PFSK-1 (cell line): ENCODE measurements at regions not wholly inside any gene's neighbourhood (a gene's known extent, or its start where the extent isn't known, plus 50 kb on each side); places are given as distances from the start of the nearest gene placed in this dataset.

Experiments used
- FOXP2 ChIP-seq: optimal IDR thresholded peaks from 2 replicates; pipeline ENCODE3; 2011; ENCODE audit warnings: borderline replicate concordance, control low read depth, inconsistent platforms; ENCODE audit not compliant: insufficient read depth; ENCODE audit errors: extremely low read length, extremely low read depth
- POLR2AphosphoS5 ChIP-seq: IDR thresholded peaks from 2 replicates; pipeline ENCODE4 v1.6.1; 2012; ENCODE audit warnings: low read depth, mild to moderate bottlenecking, control low read depth, low read length, moderate library complexity
- REST ChIP-seq, 2 experiments: IDR thresholded peaks; 2 replicates each; pipeline versions ENCODE4 v1.6.1 to v1.8.0; 2011 to 2012; ENCODE audit warnings: low read depth in 2 of 2, low read length in 2 of 2, control low read depth in 1 of 2, inconsistent platforms in 1 of 2, mild to moderate bottlenecking in 1 of 2, moderate library complexity in 1 of 2; ENCODE audit not compliant: insufficient read depth in 1 of 2
- SIN3A ChIP-seq: IDR thresholded peaks from 2 replicates; pipeline ENCODE4 v1.6.1; 2012; ENCODE audit warnings: mild to moderate bottlenecking, low read length, moderate library complexity, borderline replicate concordance; ENCODE audit not compliant: insufficient read depth
- TAF1 ChIP-seq: IDR thresholded peaks from 2 replicates; pipeline ENCODE4 v1.6.1; 2012; ENCODE audit warnings: low read length, control low read depth, borderline replicate concordance; ENCODE audit not compliant: insufficient read depth

DNA sequence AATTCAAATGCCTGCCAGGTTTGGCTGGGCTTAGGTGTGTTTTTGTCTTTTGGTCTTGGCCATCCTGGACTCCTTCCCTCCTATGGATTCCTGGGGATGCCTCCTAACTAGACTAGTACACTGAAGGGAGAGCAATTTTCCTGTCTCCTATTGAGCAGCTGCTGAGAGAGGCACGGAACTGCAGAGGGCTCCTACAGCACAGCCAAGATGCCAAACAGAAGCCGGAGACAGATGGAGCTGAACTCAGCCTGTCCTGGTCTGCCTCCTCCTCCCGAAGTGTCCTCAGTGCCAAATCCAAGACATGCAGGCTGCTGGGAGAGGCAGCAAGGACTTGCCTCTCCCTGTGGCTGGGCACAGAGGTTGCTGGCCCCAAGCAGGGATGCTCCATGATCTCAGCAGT is 256.6 kb upstream of the PROK2 start:
- TF ChIP-seq POLR2AphosphoS5 (no peak), REST (IDR thresholded peaks at IDR 0.05; ENCODE audit: insufficient read depth in 1 of 2, low read depth in 2 of 2, low read length in 2 of 2) (no peak), TAF1 (no peak), SIN3A (no peak), FOXP2 (no peak)

DNA sequence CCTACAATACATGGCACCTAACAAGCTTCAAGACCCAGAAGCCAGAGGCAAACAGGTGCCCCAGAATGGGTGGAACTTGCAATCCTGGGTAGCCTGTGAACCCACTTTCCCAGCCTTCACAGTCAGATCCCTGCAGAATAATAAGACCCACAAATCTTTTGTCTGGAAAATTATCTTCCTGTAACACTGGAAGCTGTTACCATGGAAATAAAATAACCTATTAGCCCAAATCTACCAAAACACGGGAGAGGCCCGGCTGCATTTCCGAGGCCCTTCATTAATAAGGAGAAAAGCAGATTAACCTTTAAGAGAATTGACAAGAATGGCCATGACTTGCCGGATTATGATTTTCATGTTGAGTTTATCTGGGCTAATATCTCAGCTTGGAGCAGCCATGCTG is 256.1 kb upstream of the PROK2 start:
- TF ChIP-seq REST (IDR thresholded peaks at IDR 0.05; ENCODE audit: insufficient read depth in 1 of 2, low read depth in 2 of 2, low read length in 2 of 2) = no peak
- no peak for TF ChIP-seq TAF1
- no peak for TF ChIP-seq SIN3A
- no peak for TF ChIP-seq POLR2AphosphoS5
- no peak for TF ChIP-seq FOXP2

GRCh38 chr3:72039677-72040076 is 254.7 kb upstream of the PROK2 start:
- no peak for TF ChIP-seq POLR2AphosphoS5
- TF ChIP-seq REST (IDR thresholded peaks at IDR 0.05; ENCODE audit: insufficient read depth in 1 of 2, low read depth in 2 of 2, low read length in 2 of 2) = no peak
- no peak for TF ChIP-seq SIN3A
- TF ChIP-seq FOXP2 = no peak
- no peak for TF ChIP-seq TAF1

- no peak for TF ChIP-seq FOXP2
- TF ChIP-seq REST (IDR thresholded peaks at IDR 0.05; ENCODE audit: insufficient read depth in 1 of 2, low read depth in 2 of 2, low read length in 2 of 2) = no peak
- no peak for TF ChIP-seq SIN3A
- no peak for TF ChIP-seq TAF1
- no peak for TF ChIP-seq POLR2AphosphoS5
These were observed 252.0 kb upstream of the PROK2 start for GRCh38 chr3:72036899-72037298.

- no peak for TF ChIP-seq FOXP2
- TF ChIP-seq REST (IDR thresholded peaks at IDR 0.05; ENCODE audit: insufficient read depth in 1 of 2, low read depth in 2 of 2, low read length in 2 of 2) = no peak
- TF ChIP-seq TAF1 = no peak
These were observed 250.7 kb upstream of the PROK2 start for GRCh38 chr3:72035606-72036005.
